B cell (primary cell): ENCODE measurements at regions not wholly inside any gene's neighbourhood (a gene's known extent, or its start where the extent isn't known, plus 50 kb on each side); places are given as distances from the start of the nearest gene placed in this dataset.

Experiments used
- CTCF ChIP-seq: fragments of 200-600 bp; IDR thresholded peaks from one replicate; pipeline ENCODE4 v1.8.0; 2022; ENCODE audit warnings: antibody characterized with exemption, mild to moderate bottlenecking
- EZH2 ChIP-seq: IDR thresholded peaks from 2 replicates; pipeline ENCODE4 v1.6.1; 2012; ENCODE audit warnings: borderline replicate concordance, low read depth, mild to moderate bottlenecking, moderate library complexity, low read length; ENCODE audit not compliant: insufficient read depth, poor library complexity, severe bottlenecking

GRCh38 chr7:3168869-3169268, 125.2 kb upstream of the CARD11 start:
- TF ChIP-seq CTCF, result no peak
- TF ChIP-seq EZH2, result no peak
